Ishikawa (cell line): ENCODE measurements at regions not wholly inside any gene's neighbourhood (a gene's known extent, or its start where the extent isn't known, plus 50 kb on each side); places are given as distances from the start of the nearest gene placed in this dataset.

Experiments used
- CEBPB ChIP-seq: IDR thresholded peaks from 2 replicates; pipeline ENCODE4 v1.6.1; 2012
- CREB1 ChIP-seq: IDR thresholded peaks from 2 replicates; pipeline ENCODE4 v1.6.1; 2012; ENCODE audit warnings: low read depth
- EGR1 ChIP-seq: IDR thresholded peaks from 2 replicates; pipeline ENCODE4 v1.6.1; 2012
- EP300 ChIP-seq: IDR thresholded peaks from 2 replicates; pipeline ENCODE4 v1.6.1; 2012; ENCODE audit warnings: borderline replicate concordance
- FOXM1 ChIP-seq: IDR thresholded peaks from 2 replicates; pipeline ENCODE4 v1.6.1; 2012; ENCODE audit warnings: low read depth, borderline replicate concordance
- MAX ChIP-seq: IDR thresholded peaks from 2 replicates; pipeline ENCODE4 v1.6.1; 2012
- NFIC ChIP-seq: IDR thresholded peaks from 2 replicates; pipeline ENCODE4 v1.6.1; 2012
- RAD21 ChIP-seq: IDR thresholded peaks from 2 replicates; pipeline ENCODE4 v1.6.1; 2012; ENCODE audit warnings: low read depth
- TAF1 ChIP-seq: IDR thresholded peaks from 2 replicates; pipeline ENCODE4 v1.6.1; 2012; ENCODE audit warnings: low read depth, mild to moderate bottlenecking
- TCF12 ChIP-seq: IDR thresholded peaks from 2 replicates; pipeline ENCODE4 v1.6.1; 2012; ENCODE audit warnings: low read depth
- TEAD4 ChIP-seq: IDR thresholded peaks from 2 replicates; pipeline ENCODE4 v1.6.1; 2012
- USF1 ChIP-seq: IDR thresholded peaks from 2 replicates; pipeline ENCODE4 v1.6.1; 2012
- YY1 ChIP-seq: IDR thresholded peaks from 2 replicates; pipeline ENCODE4 v1.6.1; 2012; ENCODE audit warnings: low read depth
- ZBTB7A ChIP-seq: IDR thresholded peaks from 2 replicates; pipeline ENCODE4 v1.6.1; 2012; ENCODE audit warnings: low read depth
- TF ChIP-seq, protein P1 (sequence below): IDR thresholded peaks from 2 replicates; pipeline ENCODE4 v1.6.1; 2012; ENCODE audit warnings: low read depth, mild to moderate bottlenecking

DNA sequence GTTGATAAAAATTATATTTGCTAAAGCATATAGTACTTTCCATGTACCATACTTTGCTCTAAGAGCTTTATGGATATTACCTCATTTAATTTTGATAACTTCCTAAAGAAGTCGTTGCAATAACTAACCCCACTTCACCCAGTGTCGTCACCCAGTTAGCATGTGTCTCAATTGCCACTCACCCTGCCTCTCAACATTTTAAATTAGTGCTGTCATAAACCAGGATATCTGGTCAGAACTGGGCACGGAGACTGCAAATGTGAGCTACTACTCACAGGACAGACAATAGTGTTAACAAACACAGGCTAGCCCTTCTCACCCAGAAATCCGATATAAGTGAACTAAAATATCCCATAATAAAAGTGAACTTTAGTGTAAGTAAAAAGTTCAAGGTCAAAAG, 430.6 kb downstream of the KLF12 start:
- TF ChIP-seq MAX (no peak), EGR1 (no peak), TAF1 (no peak), EP300 (no peak), TCF12 (no peak), RAD21 (no peak), CEBPB (no peak), YY1 (no peak), FOXM1 (no peak), USF1 (no peak)

GRCh38 chr13:73702419-73703071, 431.7 kb downstream of the KLF12 start:
- no peak for TF ChIP-seq USF1
- TF ChIP-seq MAX = no peak
- TF ChIP-seq, protein P1, sequence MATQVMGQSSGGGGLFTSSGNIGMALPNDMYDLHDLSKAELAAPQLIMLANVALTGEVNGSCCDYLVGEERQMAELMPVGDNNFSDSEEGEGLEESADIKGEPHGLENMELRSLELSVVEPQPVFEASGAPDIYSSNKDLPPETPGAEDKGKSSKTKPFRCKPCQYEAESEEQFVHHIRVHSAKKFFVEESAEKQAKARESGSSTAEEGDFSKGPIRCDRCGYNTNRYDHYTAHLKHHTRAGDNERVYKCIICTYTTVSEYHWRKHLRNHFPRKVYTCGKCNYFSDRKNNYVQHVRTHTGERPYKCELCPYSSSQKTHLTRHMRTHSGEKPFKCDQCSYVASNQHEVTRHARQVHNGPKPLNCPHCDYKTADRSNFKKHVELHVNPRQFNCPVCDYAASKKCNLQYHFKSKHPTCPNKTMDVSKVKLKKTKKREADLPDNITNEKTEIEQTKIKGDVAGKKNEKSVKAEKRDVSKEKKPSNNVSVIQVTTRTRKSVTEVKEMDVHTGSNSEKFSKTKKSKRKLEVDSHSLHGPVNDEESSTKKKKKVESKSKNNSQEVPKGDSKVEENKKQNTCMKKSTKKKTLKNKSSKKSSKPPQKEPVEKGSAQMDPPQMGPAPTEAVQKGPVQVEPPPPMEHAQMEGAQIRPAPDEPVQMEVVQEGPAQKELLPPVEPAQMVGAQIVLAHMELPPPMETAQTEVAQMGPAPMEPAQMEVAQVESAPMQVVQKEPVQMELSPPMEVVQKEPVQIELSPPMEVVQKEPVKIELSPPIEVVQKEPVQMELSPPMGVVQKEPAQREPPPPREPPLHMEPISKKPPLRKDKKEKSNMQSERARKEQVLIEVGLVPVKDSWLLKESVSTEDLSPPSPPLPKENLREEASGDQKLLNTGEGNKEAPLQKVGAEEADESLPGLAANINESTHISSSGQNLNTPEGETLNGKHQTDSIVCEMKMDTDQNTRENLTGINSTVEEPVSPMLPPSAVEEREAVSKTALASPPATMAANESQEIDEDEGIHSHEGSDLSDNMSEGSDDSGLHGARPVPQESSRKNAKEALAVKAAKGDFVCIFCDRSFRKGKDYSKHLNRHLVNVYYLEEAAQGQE = no peak
- no peak for TF ChIP-seq ZBTB7A
- TF ChIP-seq TCF12 = no peak
- TF ChIP-seq EP300 = no peak
- TF ChIP-seq EGR1 = no peak
- TF ChIP-seq RAD21 = no peak
- TF ChIP-seq NFIC = no peak
- TF ChIP-seq TEAD4 = no peak
- no peak for TF ChIP-seq TAF1
- no peak for TF ChIP-seq FOXM1
- TF ChIP-seq CEBPB = no peak
- TF ChIP-seq YY1 = no peak
- TF ChIP-seq CREB1 = no peak

GRCh38 chr13:73701160-73701559, 433.0 kb downstream of the KLF12 start:
- TF ChIP-seq TEAD4 = no peak
- TF ChIP-seq, protein P1 = no peak
- TF ChIP-seq RAD21 = no peak
- TF ChIP-seq EGR1 = no peak
- TF ChIP-seq FOXM1 = no peak
- TF ChIP-seq CEBPB = no peak
- TF ChIP-seq EP300 = no peak
- TF ChIP-seq TAF1 = no peak
- no peak for TF ChIP-seq ZBTB7A
- TF ChIP-seq NFIC = no peak
- TF ChIP-seq USF1 = no peak
- no peak for TF ChIP-seq CREB1
- TF ChIP-seq TCF12 = no peak
- no peak for TF ChIP-seq YY1
- no peak for TF ChIP-seq MAX

DNA sequence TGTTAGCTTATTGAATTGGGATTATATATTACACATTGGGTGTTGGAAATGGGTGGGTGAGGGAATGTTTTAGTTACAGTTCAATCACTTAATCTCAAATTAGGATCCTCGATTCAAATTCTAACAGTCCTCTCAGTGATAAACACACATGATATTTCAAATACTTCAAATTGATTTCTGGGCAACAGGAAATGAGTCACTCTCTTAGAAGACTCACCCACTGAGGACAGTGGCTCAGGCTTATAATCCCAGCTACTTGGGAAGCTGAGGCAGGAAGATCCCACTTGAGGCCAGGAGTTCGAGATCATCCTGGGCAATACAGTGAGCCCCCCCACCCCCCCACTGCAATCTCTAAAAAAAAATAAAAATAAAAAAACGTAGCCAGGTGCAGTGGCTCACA, 435.3 kb downstream of the KLF12 start:
- TF ChIP-seq MAX (no peak), TCF12 (no peak), RAD21 (no peak)

GRCh38 chr13:73697166-73697565, 437.0 kb downstream of the KLF12 start:
- TF ChIP-seq, protein P1 = no peak
- TF ChIP-seq TEAD4 (no peak), NFIC (no peak), TAF1 (no peak), YY1 (no peak), RAD21 (no peak), CEBPB (no peak), ZBTB7A (no peak), USF1 (no peak), FOXM1 (no peak), TCF12 (no peak), EGR1 (no peak), EP300 (no peak), MAX (no peak), CREB1 (no peak)
